ENCODE measurements at regions not wholly inside any gene's neighbourhood (a gene's known extent, or its start where the extent isn't known, plus 50 kb on each side); places are given as distances from the start of the nearest gene placed in this dataset.
"Not testable (repeated sequence)": the region's sequence is repeated elsewhere in the genome, so short reads cannot be mapped to it uniquely, and the experiment has no call there.

DNA sequence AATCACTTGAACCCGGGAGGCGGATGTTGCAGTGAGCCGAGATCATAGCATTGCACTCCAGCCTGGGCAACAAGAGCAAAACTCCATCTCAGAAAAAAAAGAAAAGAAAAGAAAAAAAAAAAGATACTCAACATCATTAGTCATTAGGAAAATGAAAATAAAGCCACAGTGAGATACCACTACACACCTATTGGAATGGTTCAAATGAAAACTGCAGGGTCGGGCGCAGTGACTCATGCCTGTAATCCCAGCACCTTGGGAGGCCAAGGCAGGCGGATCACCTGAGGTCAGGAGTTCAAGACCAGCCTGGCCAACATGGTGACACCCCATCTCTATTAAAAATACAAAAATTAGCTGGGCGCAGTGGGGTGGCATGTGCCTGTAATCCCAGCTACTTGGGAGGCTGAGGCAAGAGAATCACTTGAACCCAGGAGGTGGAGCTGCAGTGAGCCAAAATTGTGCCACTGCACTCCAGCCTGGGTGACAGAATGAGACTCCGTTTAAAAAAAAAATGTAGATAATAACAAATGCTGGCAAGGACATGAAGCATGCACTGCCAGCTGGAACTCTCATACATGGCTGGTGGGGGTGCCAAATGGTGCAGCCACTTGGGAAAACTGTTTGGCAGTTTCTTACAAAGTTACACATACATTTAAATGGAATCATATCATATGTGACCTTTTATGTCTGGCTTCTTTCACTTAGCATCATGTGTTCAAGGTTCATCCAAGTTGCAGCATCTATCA, 90.0 kb upstream of the TARDBP start:
- ATAC-seq, result peak; percentile 71
- intact Hi-C loops (cut with micrococcal nuclease; ENCODE audit: unreplicated experiment); H2AFZ ChIP-seq (ENCODE audit: control insufficient read depth, low read depth, low read length); H3K4me1 ChIP-seq (ENCODE audit: control insufficient read depth, insufficient read depth, low read length); H4K20me1 ChIP-seq (ENCODE audit: control insufficient read depth, insufficient read depth); SMC1A ChIA-PET (ENCODE audit: uncharacterized antibody, unreplicated experiment); H3K9ac ChIP-seq (ENCODE audit: control insufficient read depth, insufficient read depth, low read length); H3K9me3 ChIP-seq (replicated peaks; ENCODE audit: control insufficient read depth, insufficient read depth, low read length); DNase-seq (ENCODE audit: low read depth, low spot score); H3K27ac ChIP-seq (ENCODE audit: control insufficient read depth, insufficient read depth); BruUV-seq (replicated peaks); H3K4me3 ChIP-seq; H3K79me2 ChIP-seq (ENCODE audit: control insufficient read depth, insufficient read depth, low read length); in situ Hi-C loops (cut with MboI); H3K4me2 ChIP-seq (ENCODE audit: control insufficient read depth, insufficient read depth); POLR2A ChIA-PET; FAIRE-seq; H3K27me3 ChIP-seq (replicated peaks in 1 of 2; ENCODE audit: control insufficient read depth in 2 of 2, insufficient read depth in 2 of 2, low read length in 1 of 2); H3K36me3 ChIP-seq (ENCODE audit: control insufficient read depth in 2 of 2, insufficient read depth in 2 of 2, low read length in 1 of 2): not testable (repeated sequence)
- 54% methylated on average over 8 of the region's 8 CpGs for WGBS (ENCODE audit: insufficient coverage, insufficient replicate concordance, low lambda C conversion rate, missing lambda C conversion rate)
- TF ChIP-seq IKZF2 (IDR thresholded peaks at IDR 0.05), result peak; percentile 38 to 55; a peak in 3 of 4 replicates
- TF ChIP-seq BHLHE40 (IDR thresholded peaks at IDR 0.05; ENCODE audit: borderline replicate concordance in 1 of 2, low read depth in 2 of 2, low read length in 1 of 2), result peak in 1 of 2 experiments; percentile 53; a peak in 1 of 4 replicates
- TF ChIP-seq JUNB (IDR thresholded peaks at IDR 0.05), result peak; percentile 52; the same call in 1 of the 2 replicates
- TF ChIP-seq NR2F1 (conservative IDR thresholded peaks at IDR 0.05), result 0 out of 2 replicates have a peak, but pooled peaks have one; percentile 30
- peak; percentile 37; the same call in 1 of the 2 replicates for TF ChIP-seq RUNX3 (IDR thresholded peaks at IDR 0.05; ENCODE audit: low read length)
- ChIA-PET RAD21 (ENCODE audit: unreplicated experiment) (interaction anchor here (1.0 kb wide), 1 partner anchor 33 kb away, joined by 3 read pairs; no protein-coding TSS in a partner anchor), CTCF (interaction anchor here (0.6 to 0.7 kb wide), 3 partner anchors 20 to 119 kb away, joined by 3 to 4 read pairs (median 3); no protein-coding TSS in a partner anchor)

DNA sequence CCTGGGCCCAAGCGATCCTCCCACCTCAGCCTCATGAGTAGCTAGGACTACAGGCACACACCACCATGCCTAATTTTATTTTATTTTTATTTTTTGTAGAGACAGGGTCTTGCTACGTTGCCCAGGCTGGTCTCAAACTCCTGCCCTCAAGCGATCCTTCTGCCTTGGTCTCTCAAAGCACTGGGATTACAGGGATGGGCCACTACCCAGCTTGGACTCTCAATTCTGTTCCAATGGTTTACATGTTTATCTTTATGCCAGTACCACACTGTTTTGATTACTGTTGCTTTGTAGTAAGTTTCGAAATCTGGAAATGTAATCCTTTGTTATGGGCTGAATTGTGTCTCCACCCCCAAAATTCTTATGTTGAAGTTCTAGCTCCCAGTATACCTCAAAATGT, 88.4 kb upstream of the TARDBP start:
- ChIA-PET SMC1A (ENCODE audit: uncharacterized antibody, unreplicated experiment) (no interaction called here), CTCF (no interaction called here), RAD21 (ENCODE audit: unreplicated experiment) (interaction anchor here (1.1 kb wide), 1 partner anchor 41 kb away, joined by 3 read pairs; no protein-coding TSS in a partner anchor), POLR2A (no interaction called here)
- H3K4me1 ChIP-seq (ENCODE audit: control insufficient read depth, insufficient read depth, low read length), result peaks cover 9% of the 10 kb centered on the region
- DNase-seq (ENCODE audit: low read depth, low spot score) (no peak), ATAC-seq (no peak), FAIRE-seq (no peak)
- H3K79me2 ChIP-seq (ENCODE audit: control insufficient read depth, insufficient read depth, low read length), result no peaks in the 10 kb centered on the region
- H3K36me3 ChIP-seq (ENCODE audit: control insufficient read depth in 2 of 2, insufficient read depth in 2 of 2, low read length in 1 of 2), result no peaks in the 10 kb centered on the region
- no peak overlapping the region for H3K9ac ChIP-seq (ENCODE audit: control insufficient read depth, insufficient read depth, low read length)
- in situ Hi-C loops (cut with MboI) (no loop called here), intact Hi-C loops (cut with micrococcal nuclease; ENCODE audit: unreplicated experiment) (no loop called here)
- no peak overlapping the region for H3K27ac ChIP-seq (ENCODE audit: control insufficient read depth, insufficient read depth)
- no peaks in the 10 kb centered on the region for H4K20me1 ChIP-seq (ENCODE audit: control insufficient read depth, insufficient read depth)
- no peak overlapping the region for H3K4me3 ChIP-seq
- H2AFZ ChIP-seq (ENCODE audit: control insufficient read depth, low read depth, low read length), result no peak overlapping the region
- 44% methylated on average over 4 of the region's 4 CpGs for WGBS (ENCODE audit: insufficient coverage, insufficient replicate concordance, low lambda C conversion rate, missing lambda C conversion rate)
- no TSS peak for BruUV-seq (replicated peaks)
- H3K27me3 ChIP-seq (replicated peaks in 1 of 2; ENCODE audit: control insufficient read depth in 2 of 2, insufficient read depth in 2 of 2, low read length in 1 of 2), result no peaks in the 10 kb centered on the region; a peak in 1 of 4 replicates
- peaks cover 4% of the 10 kb centered on the region; the same call in 1 of the 3 replicates for H3K9me3 ChIP-seq (replicated peaks; ENCODE audit: control insufficient read depth, insufficient read depth, low read length)
- H3K4me2 ChIP-seq (ENCODE audit: control insufficient read depth, insufficient read depth), result no peak overlapping the region
- TF ChIP-seq MEF2B (IDR thresholded peaks at IDR 0.05; ENCODE audit: partially characterized antibody, poor library complexity, severe bottlenecking) (no peak), TCF3 (IDR thresholded peaks at IDR 0.05; ENCODE audit: borderline replicate concordance, insufficient read depth, low read depth, low read length) (no peak), WRNIP1 (IDR thresholded peaks at IDR 0.05; ENCODE audit: borderline replicate concordance, low read depth, low read length) (no peak), NFYA (IDR thresholded peaks at IDR 0.05; ENCODE audit: borderline replicate concordance, low read depth, low read length) (no peak), SRF (IDR thresholded peaks at IDR 0.05; ENCODE audit: low read depth in 2 of 2, low read length in 2 of 2) (no peak), NFIC (IDR thresholded peaks at IDR 0.05; ENCODE audit: low read depth, low read length) (no peak), BRCA1 (IDR thresholded peaks at IDR 0.05; ENCODE audit: low read depth, low read length) (no peak), PKNOX1 (IDR thresholded peaks at IDR 0.05) (no peak), GABPA (IDR thresholded peaks at IDR 0.05; ENCODE audit: low read depth) (no peak), HDGF (IDR thresholded peaks at IDR 0.05) (no peak), MEF2A (IDR thresholded peaks at IDR 0.05; ENCODE audit: insufficient read depth, low read depth, low read length) (no peak)

All from GM12878 (cell line).